D721Med (cell line): ENCODE measurements at regions not wholly inside any gene's neighbourhood (a gene's known extent, or its start where the extent isn't known, plus 50 kb on each side); places are given as distances from the start of the nearest gene placed in this dataset.
A peak's percentile ranks its signal among the peaks of the same experiment; 100 is the strongest.

Experiments
- DNase-seq: peaks from one replicate; pipeline ENCODE4 v3.0.0; 2011; ENCODE audit warnings: low spot score; ENCODE audit not compliant: insufficient read length
- FAIRE-seq: peaks from 2 replicates; lab custom pipeline; 2011; peaks lifted over from hg19 to GRCh38; lab: Jason Lieb, UNC
- CTCF ChIP-seq: IDR thresholded peaks from 2 replicates; pipeline ENCODE4 v1.5.1; 2012; ENCODE audit warnings: mild to moderate bottlenecking, control low read depth; ENCODE audit not compliant: insufficient read depth; ENCODE audit errors: missing control alignments

DNA sequence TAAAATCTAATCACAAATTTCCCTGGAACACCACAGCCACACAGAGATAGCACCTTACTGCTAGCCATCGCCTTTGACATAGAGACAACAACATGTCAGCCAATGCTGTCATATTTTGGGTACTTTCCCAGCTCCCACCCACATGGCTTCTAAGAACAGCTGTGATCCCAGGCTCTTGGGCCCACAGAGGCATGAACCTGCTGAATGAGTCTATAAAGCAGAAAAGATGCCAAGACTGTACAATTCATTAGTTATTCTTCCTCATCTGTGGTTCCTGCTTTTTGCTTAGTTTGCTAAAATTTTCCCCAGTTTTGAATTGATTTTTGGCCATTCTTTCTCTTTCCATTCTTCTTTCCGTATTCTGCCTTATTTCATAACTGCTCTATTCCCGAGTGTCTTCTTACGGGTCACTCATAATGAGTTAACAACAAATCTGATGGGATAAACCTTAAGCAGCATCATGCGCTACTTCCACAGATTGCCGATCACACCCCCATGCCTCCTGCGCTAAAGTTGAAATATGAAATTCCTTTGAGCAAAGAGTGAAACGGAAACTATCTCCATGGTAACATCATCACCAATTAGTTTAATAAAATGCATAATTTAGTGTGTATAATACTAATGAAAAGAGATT is 327.3 kb upstream of the HSF2 start:
- FAIRE-seq (no peak), DNase-seq (no peak)
- no peak for TF ChIP-seq CTCF

GRCh38 chr6:122075084-122075838 is 324.2 kb upstream of the HSF2 start:
- DNase-seq (no peak), FAIRE-seq (no peak)
- no peak for TF ChIP-seq CTCF

- DNase-seq (no peak), FAIRE-seq (no peak)
- no peak for TF ChIP-seq CTCF
Observed at GRCh38 chr6:122075917-122076316, 323.5 kb upstream of the HSF2 start.

GRCh38 chr6:122077603-122078002 is 321.8 kb upstream of the HSF2 start:
- DNase-seq (no peak), FAIRE-seq (no peak)
- TF ChIP-seq CTCF: no peak

DNA sequence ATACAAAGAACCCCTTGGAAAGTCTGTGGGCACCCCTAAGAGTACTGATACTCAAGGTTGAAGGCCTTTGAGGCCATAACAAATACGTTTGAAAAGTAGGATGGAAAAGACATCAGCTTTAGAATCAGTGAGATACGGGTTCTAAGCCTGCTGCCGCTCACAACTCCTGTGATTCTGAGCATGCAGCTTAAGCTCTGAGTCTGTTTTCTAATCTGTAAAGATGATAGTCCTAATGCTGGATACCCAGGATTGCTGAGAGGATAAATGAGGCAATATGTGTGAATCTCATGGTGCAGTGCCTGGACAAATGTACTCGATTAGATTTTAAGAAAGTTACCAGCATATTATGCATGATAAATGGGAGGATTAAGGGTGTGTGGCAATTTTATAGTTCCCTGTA is 321.0 kb upstream of the HSF2 start:
- no peak for TF ChIP-seq CTCF
- FAIRE-seq (peak; percentile 60), DNase-seq (peak; percentile 22)

DNA sequence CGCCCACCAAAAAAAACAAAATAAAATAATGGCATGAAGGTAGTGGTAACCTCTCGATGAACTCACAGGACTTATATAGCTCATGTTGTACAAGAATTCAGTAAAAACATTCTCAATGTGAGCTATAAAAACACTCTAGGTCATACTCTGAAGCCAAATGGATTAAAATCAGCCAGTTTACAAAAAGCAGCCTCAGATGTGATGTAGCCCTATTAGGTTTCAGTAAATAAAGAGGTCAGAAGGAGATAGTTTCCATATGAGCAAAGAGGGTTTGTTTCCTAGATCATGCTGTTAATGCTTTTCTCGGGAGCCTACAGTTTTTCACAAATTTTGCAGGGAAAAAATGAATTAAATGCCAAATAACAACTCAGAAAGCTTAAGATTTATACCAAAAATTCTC is 319.5 kb upstream of the HSF2 start:
- no peak for DNase-seq
- no peak for TF ChIP-seq CTCF
- no peak for FAIRE-seq

DNA sequence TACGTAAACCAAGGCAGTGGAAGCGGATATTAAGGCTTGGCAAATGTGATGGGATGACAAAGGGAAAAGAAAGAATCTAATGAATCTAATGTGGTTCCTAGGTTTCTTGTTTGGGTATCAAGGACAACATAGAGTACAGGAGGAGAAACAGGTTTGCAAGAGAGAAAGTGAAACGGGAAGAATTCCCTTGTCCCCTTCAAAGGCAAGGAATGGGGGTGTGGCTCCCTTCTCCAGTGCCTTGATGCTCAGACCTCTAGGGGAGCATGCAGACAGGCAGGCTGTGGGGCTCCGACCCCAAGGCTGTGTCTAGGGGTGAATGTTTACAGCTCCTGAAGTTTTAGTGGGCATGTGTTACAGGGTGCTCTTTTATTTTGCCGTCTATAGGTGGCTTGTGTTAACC is 317.5 kb upstream of the HSF2 start:
- DNase-seq (no peak), FAIRE-seq (no peak)
- no peak for TF ChIP-seq CTCF
